ENCODE measurements at regions not wholly inside any gene's neighbourhood (a gene's known extent, or its start where the extent isn't known, plus 50 kb on each side); places are given as distances from the start of the nearest gene placed in this dataset.

DNA sequence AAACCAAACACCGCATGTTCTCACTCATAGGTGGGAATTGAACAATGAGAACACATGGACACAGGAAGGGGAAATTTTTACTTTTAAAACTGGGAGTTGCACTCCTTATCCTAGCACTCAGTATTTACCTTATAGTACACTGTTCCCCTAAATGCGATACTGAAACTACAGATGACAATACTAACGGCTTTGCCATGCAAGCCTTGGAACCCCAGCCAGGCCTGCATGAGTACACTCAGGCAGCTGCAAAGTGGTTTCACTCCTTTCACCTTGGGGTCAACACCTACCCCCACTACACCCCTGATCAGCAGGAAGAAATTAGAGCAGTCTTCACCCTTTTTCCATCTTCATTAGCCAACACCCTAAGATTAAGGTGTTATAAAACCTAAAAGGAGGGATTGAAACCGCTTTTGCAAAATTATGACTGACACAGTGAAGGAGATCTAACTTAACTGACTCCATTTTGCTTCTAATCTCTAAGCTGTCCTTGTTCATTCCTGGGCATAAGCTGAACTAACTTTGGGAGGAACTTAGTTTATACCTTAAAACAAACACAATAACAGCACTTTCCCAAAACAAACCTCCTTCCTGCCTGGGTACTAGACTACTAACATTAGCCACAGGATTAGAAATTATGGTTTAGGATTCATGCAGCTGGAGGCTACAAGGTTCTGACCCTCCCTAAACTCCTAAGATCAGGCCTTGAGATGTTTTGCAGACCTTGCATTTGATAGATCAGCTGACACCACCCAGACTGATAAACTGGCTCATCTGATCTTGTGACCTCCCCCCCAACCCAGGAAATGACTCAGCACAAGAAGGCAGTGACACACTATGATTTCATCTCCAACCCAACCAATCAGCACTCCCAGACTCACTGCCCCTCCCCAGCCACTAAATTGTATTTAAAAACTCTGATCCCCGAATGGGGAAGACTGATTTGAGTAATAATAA, 452.1 kb upstream of the PPP2R3A start (continued):
- no peak for TF ChIP-seq LCOR (CRISPR knock-in tag; IDR thresholded peaks at IDR 0.05)
- TF ChIP-seq SP1 (CRISPR knock-in tag; IDR thresholded peaks at IDR 0.05): no peak
- peak; percentile 94 for TF ChIP-seq TCFL5 (CRISPR knock-in tag; conservative IDR thresholded peaks at IDR 0.05)
- 0 out of 2 replicates have a peak, but pooled peaks have one; percentile 46 for TF ChIP-seq JUN (IDR thresholded peaks at IDR 0.05; ENCODE audit: borderline replicate concordance, low read depth, low read length)
- no peak for TF ChIP-seq JUN (CRISPR knock-in tag; IDR thresholded peaks at IDR 0.05; ENCODE audit: borderline replicate concordance)
- TF ChIP-seq PHF20 (IDR thresholded peaks at IDR 0.05; ENCODE audit: partially characterized antibody): peak; percentile 35
- peak; percentile 97 for TF ChIP-seq NFE2 (IDR thresholded peaks at IDR 0.05; ENCODE audit: low read depth)
- no peak for TF ChIP-seq LARP7 (IDR thresholded peaks at IDR 0.05)
- peak; percentile 98 for TF ChIP-seq MEF2D (tag; conservative IDR thresholded peaks at IDR 0.05; ENCODE audit: low read depth)
- TF ChIP-seq, protein P1, sequence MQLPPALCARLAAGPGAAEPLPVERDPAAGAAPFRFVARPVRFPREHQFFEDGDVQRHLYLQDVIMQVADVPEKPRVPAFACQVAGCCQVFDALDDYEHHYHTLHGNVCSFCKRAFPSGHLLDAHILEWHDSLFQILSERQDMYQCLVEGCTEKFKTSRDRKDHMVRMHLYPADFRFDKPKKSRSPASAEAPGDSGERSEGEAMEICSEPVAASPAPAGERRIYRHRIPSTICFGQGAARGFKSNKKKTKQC (CRISPR knock-in tag; IDR thresholded peaks at IDR 0.05): no peak
- TF ChIP-seq HOXB6 (CRISPR knock-in tag; IDR thresholded peaks at IDR 0.05; ENCODE audit: borderline replicate concordance): no peak
- peak; percentile 95 for TF ChIP-seq ZNF41 (CRISPR knock-in tag; conservative IDR thresholded peaks at IDR 0.05)
- no peak for TF ChIP-seq SMAD1 (IDR thresholded peaks at IDR 0.05; ENCODE audit: low read depth, low read length, partially characterized antibody)
- TF ChIP-seq, protein P2, sequence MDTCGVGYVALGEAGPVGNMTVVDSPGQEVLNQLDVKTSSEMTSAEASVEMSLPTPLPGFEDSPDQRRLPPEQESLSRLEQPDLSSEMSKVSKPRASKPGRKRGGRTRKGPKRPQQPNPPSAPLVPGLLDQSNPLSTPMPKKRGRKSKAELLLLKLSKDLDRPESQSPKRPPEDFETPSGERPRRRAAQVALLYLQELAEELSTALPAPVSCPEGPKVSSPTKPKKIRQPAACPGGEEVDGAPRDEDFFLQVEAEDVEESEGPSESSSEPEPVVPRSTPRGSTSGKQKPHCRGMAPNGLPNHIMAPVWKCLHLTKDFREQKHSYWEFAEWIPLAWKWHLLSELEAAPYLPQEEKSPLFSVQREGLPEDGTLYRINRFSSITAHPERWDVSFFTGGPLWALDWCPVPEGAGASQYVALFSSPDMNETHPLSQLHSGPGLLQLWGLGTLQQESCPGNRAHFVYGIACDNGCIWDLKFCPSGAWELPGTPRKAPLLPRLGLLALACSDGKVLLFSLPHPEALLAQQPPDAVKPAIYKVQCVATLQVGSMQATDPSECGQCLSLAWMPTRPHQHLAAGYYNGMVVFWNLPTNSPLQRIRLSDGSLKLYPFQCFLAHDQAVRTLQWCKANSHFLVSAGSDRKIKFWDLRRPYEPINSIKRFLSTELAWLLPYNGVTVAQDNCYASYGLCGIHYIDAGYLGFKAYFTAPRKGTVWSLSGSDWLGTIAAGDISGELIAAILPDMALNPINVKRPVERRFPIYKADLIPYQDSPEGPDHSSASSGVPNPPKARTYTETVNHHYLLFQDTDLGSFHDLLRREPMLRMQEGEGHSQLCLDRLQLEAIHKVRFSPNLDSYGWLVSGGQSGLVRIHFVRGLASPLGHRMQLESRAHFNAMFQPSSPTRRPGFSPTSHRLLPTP (IDR thresholded peaks at IDR 0.05; ENCODE audit: borderline replicate concordance, extremely low read depth, insufficient read length): no peak
- no peak for TF ChIP-seq HMGN3 (IDR thresholded peaks at IDR 0.05; ENCODE audit: borderline replicate concordance, extremely low read depth, insufficient read length, low read depth, low read length)
- TF ChIP-seq, protein P3, sequence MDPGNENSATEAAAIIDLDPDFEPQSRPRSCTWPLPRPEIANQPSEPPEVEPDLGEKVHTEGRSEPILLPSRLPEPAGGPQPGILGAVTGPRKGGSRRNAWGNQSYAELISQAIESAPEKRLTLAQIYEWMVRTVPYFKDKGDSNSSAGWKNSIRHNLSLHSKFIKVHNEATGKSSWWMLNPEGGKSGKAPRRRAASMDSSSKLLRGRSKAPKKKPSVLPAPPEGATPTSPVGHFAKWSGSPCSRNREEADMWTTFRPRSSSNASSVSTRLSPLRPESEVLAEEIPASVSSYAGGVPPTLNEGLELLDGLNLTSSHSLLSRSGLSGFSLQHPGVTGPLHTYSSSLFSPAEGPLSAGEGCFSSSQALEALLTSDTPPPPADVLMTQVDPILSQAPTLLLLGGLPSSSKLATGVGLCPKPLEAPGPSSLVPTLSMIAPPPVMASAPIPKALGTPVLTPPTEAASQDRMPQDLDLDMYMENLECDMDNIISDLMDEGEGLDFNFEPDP (CRISPR knock-in tag; IDR thresholded peaks at IDR 0.05): peak; percentile 91
- no peak for TF ChIP-seq TEAD4 (IDR thresholded peaks at IDR 0.05; ENCODE audit: low read length)
- TF ChIP-seq TEAD4 (CRISPR knock-in tag; IDR thresholded peaks at IDR 0.05; ENCODE audit: borderline replicate concordance): no peak
- TF ChIP-seq, protein P4, sequence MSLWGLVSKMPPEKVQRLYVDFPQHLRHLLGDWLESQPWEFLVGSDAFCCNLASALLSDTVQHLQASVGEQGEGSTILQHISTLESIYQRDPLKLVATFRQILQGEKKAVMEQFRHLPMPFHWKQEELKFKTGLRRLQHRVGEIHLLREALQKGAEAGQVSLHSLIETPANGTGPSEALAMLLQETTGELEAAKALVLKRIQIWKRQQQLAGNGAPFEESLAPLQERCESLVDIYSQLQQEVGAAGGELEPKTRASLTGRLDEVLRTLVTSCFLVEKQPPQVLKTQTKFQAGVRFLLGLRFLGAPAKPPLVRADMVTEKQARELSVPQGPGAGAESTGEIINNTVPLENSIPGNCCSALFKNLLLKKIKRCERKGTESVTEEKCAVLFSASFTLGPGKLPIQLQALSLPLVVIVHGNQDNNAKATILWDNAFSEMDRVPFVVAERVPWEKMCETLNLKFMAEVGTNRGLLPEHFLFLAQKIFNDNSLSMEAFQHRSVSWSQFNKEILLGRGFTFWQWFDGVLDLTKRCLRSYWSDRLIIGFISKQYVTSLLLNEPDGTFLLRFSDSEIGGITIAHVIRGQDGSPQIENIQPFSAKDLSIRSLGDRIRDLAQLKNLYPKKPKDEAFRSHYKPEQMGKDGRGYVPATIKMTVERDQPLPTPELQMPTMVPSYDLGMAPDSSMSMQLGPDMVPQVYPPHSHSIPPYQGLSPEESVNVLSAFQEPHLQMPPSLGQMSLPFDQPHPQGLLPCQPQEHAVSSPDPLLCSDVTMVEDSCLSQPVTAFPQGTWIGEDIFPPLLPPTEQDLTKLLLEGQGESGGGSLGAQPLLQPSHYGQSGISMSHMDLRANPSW (CRISPR knock-in tag; IDR thresholded peaks at IDR 0.05): no peak
- TF ChIP-seq ZNF57 (CRISPR knock-in tag; IDR thresholded peaks at IDR 0.05): 0 out of 2 replicates have a peak, but pooled peaks have one; percentile 38
- TF ChIP-seq MAFF (IDR thresholded peaks at IDR 0.05; ENCODE audit: low read length): peak; percentile 85

All from K562 (cell line).